ENCODE measurements at regions not wholly inside any gene's neighbourhood (a gene's known extent, or its start where the extent isn't known, plus 50 kb on each side); places are given as distances from the start of the nearest gene placed in this dataset.

DNA sequence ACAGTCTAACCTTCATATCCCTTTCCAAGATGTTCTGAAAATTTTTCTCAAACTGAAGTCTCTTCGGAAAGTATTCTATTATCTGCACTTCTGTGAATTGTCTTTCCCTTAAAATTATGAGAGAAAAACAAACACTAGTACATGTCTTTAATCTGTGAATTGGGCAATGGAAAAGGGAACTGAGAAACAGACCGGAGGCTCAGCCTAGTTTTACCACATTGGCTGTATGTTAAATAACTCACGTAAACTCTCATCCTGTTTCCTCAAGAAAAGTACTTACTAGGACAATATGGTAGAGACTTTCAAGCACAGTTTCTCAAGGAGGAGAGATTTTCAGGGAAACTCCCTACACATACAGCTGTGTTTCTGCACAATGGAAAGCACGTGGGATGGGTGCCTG is 982.2 kb upstream of the SEMA6D start:
- no peak for DNase-seq

DNA sequence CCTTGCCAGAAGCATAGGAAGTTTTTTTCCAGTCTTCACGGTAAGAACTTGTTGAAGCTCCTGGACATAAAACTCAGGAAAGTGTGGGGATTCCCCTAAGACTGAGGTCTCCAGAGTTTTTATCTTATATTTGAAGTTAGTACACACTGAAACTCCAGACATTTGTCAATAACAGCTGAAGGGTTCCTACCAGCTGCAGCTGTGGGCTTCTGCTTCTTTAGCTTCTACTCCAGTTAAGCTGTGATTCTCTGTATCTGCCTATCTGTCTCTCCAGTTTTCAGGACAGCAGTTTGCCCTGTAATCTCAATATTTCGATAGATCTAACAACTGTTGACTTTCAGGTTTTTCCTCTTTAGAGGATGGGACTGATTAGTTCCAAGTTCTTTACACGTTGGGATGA is 966.0 kb upstream of the SEMA6D start:
- no peak for DNase-seq

DNA sequence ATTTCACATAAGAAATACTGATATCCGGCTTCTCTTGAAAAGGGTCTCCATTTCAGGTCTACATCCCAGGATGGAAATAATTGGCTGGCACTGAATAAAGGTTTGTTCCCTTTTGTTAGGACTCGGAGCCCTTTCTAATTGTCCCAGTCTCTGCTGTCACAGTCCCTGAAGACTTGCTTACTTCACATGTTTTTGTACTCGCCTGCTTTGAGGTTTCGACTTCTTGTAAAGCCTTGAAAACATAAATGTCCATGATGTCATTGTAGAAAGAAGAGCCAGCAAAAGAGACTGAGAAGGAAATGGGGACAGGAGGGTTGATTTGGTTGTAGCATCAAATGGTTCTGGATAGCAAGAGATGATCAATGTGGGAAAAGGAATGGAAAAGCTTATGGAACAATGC is 963.4 kb upstream of the SEMA6D start:
- no peak for DNase-seq

DNA sequence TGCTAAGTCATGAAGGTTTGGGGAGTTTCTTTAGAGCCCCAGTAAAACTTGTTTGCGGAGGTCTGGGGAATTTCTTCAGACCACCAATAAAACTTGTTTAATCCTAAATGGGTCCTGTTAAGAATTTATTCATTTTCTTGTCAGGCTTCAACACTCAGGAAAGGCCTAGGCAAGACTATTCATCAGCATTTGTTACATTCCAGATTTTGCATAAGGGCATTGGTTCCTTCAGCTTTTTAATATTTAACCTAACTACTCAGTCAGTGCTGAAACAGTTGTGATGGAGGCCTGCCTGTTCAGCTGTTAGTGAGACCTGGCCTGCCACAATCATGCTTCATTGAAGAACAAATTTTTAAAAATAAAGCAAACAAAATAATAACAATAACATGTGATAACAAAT is 954.2 kb upstream of the SEMA6D start:
- no peak for DNase-seq

GRCh38 chr15:46764851-46765250 is 952.5 kb upstream of the SEMA6D start:
- DNase-seq: no peak

- no peak for DNase-seq
These were observed 951.3 kb upstream of the SEMA6D start for GRCh38 chr15:46766021-46766420.

DNA sequence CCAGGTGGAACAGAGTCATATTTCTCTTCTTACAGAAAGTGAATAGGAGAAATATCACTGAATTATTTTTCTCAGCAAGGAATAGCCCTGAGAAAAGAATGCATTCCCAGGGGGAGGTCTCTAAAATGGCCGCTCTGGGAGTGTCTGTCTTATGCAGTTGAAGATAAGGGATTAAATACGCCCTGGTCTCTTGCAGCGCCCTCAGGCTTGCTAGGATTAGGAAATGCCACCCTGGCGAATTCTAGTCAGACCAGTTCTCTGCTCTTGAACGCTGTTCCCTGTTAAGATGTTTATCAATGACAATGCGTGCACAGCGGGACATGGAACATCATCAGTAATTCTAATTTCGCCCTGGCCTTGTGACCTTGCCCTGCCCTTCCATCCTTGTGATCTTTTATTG is 949.0 kb upstream of the SEMA6D start:
- DNase-seq: no peak

GRCh38 chr15:46773016-46773415 is 944.3 kb upstream of the SEMA6D start:
- DNase-seq: no peak

DNA sequence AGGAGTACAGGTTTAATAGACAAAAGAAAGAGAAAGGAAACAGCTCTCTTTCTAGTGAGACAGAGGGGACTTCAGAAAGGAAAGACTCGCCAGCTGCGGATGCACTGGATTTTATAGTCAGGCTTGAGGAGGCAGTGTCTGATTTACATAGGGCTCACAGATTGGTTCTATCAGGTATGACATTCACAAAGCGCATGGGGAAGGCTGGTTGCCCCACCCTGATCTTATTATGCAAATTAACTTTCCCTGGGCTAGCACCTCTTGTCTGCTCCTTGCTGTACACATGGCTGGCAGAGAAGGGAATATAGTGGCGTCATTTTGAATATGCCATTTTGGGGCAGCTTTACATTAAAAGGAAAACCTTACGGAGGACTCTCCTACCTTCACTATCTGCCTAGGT is 938.4 kb upstream of the SEMA6D start:
- no peak for DNase-seq

GRCh38 chr15:46786590-46787285 is 930.6 kb upstream of the SEMA6D start:
- no peak for DNase-seq

DNA sequence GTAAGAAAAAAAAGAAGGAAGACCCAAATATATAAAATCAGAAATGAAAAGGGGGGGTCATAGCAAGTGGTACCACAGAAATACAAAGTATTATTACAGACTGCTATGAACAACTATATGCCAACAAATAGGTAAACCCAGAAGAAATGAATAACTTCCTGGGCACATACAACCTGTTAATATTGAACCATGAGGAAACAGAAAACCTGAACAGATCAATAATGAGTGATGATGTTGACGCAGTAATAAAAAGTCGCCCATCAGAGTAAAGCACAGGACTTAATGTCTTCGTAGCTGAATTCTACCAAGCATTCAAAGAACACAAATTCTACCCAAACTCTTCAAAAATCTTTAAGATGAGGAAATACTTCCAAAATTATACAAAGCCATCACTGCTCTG is 921.6 kb upstream of the SEMA6D start:
- DNase-seq: no peak

DNA sequence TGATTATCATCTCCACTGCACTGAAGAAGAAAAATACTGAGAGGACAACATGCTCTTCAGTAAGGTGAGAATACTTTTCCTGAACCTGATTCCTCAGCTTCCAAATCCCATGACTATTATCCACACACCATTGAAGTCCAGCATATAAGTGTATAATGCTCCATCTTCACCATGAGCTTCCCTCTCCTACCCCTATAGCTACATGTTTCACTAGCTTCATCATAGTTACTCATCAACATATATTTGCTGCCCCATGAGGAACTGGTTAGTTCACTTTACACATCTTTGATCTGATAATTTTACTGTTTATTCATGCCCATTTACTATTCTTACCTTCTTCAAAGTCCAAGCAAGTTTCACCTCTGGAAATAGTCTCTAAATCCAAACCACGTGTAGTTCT is 908.5 kb upstream of the SEMA6D start:
- no peak for DNase-seq

DNA sequence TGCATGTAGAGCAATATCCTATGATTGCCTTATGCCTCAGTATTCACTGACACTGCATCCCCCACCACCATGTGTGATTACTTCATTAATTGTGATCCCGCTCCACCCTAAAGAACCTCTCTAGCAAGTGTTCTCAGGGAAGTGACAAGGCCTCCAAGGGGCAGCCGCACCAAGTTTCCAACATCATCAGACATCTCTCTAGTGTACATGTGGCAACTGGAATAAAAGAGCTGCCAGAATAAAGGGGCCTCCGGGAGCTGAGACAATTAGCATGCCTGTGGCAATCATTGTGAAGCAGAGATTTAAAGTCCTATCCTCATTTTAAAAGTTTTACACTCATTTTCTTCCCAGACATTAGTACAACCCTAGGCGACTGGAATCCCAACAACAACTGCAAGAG is 902.1 kb upstream of the SEMA6D start:
- DNase-seq: no peak

DNA sequence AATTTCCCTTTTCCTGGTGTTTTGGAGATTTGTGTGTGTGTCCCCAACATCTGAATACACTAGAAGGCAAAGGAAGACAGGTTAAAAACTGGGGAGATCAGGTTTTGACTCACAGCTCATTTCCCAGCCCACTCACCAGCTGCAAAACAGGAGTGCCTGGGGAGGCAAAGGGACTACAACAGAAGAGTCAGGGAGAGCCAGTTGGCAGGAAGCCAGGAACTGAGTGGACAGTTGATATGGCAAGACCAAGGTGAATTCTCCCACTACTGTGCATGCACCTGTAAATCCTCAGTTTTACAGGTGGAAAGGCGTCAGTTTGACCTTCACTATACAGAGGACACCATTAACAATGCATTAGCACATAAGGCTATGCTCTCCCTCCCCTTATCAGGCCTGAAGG is 901.5 kb upstream of the SEMA6D start:
- peak; percentile 20 to 66 for DNase-seq

DNA sequence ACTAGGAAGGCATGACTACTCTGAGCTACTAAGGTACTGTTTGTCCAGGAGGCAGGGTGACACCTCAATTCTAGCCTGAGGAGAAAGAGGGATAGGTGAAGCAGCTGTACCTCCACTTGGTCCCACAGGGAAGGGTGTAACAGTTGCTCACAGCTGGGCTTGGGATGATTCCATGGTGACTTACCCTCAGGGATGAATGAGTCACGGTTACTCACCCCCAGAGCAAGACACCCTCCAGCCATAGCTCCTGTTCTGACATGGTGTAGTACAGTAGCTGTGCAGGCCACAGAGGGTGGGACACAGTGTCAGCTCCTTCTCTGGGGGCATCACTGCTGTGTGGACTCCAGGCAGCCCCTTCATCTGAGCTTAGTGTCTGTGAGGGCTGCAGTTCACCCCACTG is 868.6 kb upstream of the SEMA6D start:
- DNase-seq: no peak

- DNase-seq: no peak
These were observed 863.7 kb upstream of the SEMA6D start for GRCh38 chr15:46853600-46853999.

GRCh38 chr15:46854564-46854963 is 862.7 kb upstream of the SEMA6D start:
- no peak for DNase-seq

DNA sequence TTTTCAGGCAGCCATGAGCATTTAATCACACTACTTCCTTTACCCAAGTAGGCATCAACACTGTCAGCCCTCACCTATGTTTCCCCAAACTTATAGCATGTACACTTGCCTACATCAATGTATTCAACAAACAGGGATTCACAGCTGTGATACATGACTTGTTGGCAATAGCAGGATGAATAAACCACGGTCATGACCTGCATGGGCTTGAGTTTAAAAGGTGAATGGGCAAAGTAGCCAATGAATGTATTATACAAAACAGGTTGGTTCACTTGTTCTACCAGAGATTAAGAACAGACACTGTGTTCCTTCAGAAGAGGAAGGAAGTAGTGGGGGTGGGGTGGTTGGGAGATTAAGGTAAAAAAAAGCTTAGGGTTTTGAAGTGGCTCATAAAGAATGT is 861.9 kb upstream of the SEMA6D start:
- no peak for DNase-seq

GRCh38 chr15:46856839-46857502 is 860.3 kb upstream of the SEMA6D start:
- DNase-seq: no peak

GRCh38 chr15:46858150-46858549 is 859.2 kb upstream of the SEMA6D start:
- peak in 1 of 2 experiments; percentile 17 for DNase-seq

DNA sequence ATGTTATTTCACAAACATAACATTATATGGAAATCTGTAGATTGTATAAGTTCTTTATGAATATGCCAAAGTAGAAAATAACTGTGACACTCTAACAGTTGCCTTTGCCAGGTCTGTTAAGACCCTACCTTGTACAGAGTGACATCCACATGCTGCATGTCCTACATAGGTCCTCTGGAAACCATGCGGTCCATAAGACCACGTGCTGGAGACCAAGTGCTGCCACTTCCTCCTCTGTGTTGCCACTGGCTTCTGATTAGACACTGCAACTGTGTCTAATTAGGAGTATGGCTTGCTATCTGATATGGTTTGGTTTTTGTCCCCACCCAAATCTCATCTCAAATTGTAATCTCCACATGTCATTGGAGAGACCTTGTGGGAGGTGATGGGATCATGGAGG is 855.5 kb upstream of the SEMA6D start:
- DNase-seq: no peak

- DNase-seq: no peak
These were observed 852.1 kb upstream of the SEMA6D start for GRCh38 chr15:46865155-46865554.

DNA sequence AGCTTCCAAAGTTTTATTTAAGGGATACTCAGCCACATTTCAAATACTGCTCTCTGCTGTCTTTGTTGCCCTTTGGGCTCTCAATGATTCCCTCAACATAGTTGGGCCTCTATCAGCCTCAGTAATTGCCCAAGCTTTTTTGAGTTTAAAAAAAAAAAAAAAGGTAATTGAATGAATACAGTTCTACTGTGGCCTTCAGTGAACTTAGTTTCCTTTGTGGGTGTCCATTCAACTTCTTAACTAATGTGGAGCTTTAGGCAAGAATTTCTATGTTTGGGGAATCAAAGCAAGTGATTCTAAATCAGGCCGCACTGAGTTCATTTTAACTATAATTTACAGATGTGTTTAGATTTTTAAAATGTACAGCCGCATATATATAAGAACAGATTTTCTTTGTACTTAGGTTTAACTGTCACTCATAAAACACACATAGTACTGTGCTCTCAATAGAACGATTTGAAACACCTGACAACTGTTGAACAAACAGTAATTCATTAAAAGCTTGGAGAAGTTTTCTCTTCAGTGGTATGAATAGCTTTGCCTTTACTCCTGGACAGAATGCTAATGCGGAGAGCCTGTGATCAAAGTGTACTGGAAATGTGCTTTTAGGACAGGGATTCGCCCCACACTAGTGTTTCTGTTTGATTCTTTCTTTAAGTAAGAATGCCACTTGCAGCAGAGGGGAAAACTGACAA is 844.9 kb upstream of the SEMA6D start:
- DNase-seq: no peak

DNA sequence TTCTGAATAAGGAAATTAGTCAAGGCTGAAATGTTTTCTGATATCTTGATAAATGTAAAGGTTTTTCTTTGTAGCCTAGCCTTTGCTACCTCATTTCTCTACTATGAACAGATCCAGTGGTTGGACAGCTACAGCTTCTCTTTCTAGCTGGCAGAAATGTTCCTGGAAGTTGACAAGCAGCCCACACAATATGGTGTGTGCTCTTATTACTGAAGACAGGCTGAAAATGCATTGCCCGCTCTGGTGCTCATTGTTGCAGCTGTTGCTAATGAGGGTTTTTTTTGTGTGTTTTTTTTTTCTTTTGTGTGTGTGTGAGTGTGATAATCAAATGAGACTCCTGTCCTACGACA is 844.3 kb upstream of the SEMA6D start:
- DNase-seq: no peak

Measured in NCI-H187 (cell line).